ENCODE measurements at regions not wholly inside any gene's neighbourhood (a gene's known extent, or its start where the extent isn't known, plus 50 kb on each side); places are given as distances from the start of the nearest gene placed in this dataset.

DNA sequence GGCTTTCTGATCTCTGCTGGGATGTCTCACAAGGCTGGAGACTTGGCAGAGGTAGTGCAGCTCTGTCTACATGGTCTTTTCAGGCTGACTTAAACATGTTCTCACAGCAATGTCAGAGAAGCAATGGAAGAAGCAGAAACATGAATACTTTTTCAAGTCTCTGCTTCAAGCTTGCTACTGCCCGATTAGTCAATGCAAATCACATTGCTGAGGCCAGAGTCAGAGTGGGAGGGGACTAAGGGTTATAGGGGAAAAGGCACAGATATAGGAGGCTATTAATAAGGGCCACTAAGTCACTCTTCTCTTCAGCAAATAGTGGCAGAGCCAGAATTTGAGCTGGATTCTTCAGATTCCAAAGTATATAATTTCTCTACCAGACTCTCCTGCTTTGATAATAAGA, 390.5 kb downstream of the TMEM135 start:
- DNase-seq (ENCODE audit: low read depth) = no peak

DNA sequence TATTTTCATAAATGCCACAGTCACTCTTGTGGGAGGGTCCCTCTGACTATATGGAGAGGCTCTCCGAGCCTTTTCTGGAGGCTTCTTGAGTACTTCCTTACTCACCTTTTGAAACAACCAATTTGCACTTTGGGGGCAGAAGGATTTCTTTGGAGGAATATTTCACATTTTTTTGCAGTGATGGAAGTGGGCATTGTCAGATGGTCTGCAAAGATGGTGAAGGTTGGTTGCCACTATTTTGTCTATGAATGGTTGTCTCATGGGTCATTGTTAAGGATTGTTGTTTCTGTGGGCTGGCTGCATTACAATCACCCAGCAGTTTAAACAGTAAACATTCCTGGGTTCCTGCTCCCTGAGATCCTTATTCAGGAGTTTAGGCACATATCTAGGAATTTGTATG, 388.2 kb downstream of the TMEM135 start:
- DNase-seq (ENCODE audit: low read depth) = no peak

GRCh38 chr11:87425391-87425790, 387.7 kb downstream of the TMEM135 start:
- DNase-seq (ENCODE audit: low read depth) = no peak

DNA sequence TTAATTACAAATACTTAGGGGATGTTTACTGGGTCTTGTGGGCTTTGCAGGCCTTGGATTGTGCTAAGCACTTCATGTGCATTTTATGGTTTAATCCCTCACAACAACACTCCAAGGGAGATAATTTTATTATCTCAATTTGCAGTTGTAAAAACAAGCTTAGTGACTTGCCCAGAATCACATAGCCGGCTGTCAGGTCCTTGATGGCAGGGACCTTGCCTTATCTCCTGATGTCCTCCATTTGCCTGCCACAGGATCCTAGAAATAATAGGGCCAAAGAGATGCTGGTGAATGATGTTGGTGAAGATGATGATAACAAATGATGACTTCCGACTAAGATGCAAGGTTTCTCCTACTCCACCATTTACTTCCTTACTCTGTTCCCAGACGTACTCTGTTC, 385.4 kb downstream of the TMEM135 start:
- DNase-seq (ENCODE audit: low read depth) = no peak

DNA sequence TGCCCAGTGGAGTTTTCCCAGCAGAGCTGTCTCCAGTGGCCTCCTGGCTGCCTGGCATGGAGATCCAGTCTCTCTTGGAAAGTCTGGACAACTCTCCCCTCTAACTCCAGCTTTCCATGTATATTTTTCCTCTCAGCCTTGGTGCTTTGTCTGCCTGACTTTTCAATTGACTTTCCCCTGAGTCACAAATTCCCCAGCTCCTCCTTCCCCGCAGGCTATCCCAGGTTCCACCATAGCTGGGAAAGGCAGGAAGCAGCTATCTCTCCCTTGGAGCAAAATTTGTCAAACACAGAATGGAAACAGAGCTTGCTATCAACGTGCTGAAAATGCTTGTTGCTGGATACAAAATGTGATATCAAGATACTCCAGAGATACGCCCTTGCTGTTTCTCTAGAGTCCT, 384.8 kb downstream of the TMEM135 start:
- no peak for DNase-seq (ENCODE audit: low read depth)

GRCh38 chr11:87421422-87421821, 383.7 kb downstream of the TMEM135 start:
- DNase-seq (ENCODE audit: low read depth) = peak; percentile 78

DNA sequence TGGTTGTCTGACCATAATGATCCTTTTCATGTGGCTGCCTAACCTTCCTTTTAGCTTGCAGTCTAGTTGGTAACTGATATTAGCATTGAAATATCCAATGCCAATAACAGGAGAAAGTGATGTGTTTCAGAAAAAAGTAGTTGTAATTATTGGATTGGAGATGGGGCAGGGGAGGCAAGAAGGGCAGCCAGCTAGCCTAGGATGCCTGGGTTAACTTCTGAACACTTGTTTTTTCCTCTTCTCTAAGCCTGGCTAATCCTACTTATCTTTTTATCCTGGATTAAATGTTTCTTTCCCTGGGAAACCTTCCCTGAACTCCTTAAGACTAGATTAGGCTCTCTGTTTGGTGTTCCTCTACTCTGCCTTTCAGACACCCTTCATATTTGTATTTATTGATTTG, 380.2 kb downstream of the TMEM135 start:
- DNase-seq (ENCODE audit: low read depth) = no peak

DNA sequence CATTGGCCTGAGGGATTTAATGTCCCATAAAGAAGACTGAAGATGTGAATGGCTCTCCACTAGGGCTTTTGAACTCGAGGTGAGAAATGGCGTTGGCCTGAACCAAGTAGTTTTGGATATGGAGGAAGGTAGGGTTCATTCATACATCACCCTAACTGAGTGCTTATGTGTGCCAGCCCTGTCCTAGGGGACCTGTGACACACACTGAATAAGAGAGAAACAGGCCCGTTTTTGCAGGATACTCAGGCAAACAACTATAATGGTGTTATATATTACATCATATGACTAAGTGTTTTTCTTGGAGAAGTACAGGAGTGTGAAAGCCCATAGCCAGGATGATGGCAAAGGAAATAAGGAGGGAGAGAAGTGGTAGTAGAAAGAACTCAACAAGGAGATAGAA, 368.1 kb downstream of the TMEM135 start:
- no peak for DNase-seq (ENCODE audit: low read depth)

DNA sequence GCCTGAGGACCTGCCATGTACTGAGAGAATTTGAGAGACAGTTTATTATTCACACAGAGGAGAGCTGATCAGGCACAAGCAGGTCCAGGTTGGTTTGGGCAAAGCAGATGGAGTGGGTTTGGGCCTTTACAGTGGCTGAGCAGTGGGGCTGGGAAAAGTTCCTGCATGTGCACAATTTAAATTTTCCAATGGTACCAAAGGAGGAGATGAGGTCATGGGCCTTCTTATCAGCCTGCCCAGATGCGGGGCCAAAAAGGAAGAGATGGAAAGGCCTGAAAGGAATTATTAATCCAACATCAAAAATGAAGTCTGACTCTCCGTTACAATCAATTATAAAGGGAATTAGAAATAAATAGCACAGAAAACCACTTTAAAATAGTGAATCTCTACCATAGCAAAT, 367.6 kb downstream of the TMEM135 start:
- no peak for DNase-seq (ENCODE audit: low read depth)

DNA sequence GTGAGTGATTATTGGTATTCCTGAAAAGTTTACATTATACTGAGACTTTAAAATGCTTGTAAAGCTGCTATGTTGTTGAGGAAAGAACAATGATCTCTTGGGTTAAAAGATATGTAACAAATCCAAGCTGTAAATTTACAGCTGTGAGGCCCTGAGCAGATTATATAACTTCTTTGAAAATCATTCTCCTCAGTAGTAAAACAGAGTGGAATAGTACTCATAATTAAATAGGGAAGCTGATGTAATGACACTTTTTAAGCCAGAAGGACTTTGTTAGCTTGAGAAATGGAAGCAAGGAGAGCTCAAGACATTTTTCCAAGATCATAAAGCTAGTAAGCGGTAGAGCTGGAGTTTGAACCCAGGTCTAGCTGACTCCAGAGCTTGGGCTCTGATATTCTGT, 363.9 kb downstream of the TMEM135 start:
- DNase-seq (ENCODE audit: low read depth) = no peak

- DNase-seq (ENCODE audit: low read depth) = no peak
These were observed 361.6 kb downstream of the TMEM135 start for GRCh38 chr11:87399341-87399740.

DNA sequence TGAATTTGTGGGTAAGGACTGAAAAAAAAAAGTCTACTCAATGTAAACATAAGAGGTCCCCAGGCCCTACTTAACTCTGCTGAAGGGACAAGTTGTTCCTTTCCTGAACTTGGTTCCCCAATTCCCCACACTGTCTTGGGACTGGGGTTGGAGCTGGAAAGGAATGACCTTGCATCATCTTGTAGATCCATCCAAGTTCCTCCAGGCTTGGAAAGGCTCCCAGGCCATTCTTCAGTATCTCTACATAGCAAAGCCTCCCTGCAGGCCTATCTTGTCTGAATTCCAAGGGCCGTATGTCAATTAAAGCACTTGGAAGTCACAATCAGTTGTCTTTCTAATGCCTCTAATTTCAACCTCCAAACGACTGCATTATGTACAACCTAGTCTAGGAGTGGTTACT, 361.2 kb downstream of the TMEM135 start:
- no peak for DNase-seq (ENCODE audit: low read depth)

DNA sequence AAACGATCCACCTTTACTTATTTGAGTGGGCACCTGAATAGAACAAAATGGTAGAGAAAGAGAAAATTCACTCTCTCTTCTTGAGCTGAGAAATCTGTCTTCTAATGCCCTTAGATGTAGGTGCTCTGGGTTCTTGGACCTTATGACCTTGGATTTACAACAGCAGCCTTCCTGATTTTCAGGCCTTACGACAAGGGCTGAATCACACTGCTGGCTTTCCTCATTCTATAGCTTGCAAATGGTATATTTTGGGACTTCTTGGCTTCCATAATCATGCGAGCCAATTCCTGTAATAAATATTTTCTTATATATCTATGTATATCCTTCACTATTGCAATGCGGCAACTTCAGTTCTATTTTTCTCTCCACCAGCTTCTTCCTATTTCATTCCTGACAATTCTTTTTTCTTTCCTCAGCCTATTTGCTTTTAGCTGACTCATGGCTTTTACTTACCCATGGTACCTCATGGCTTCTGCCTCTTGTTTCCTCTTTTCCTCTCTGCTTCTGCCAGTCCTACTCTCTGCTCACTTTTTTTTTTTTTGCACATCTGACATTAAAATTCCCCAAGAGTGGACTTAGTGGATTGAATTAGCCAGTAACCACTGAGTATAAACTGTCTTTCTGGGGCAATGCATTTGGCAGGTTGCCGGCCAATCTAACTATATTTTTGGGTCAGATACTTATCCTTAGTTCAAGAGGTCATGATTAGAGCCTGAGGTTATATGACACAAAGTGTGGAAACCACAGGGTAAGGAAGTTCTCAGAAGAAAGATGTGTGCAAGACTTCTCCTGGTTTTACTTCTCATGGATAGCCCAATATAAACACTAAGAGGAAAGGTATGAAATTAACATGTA, 359.5 kb downstream of the TMEM135 start:
- DNase-seq (ENCODE audit: low read depth) = no peak

- DNase-seq (ENCODE audit: low read depth) = no peak
These were observed 357.2 kb downstream of the TMEM135 start for GRCh38 chr11:87394924-87395323.

DNA sequence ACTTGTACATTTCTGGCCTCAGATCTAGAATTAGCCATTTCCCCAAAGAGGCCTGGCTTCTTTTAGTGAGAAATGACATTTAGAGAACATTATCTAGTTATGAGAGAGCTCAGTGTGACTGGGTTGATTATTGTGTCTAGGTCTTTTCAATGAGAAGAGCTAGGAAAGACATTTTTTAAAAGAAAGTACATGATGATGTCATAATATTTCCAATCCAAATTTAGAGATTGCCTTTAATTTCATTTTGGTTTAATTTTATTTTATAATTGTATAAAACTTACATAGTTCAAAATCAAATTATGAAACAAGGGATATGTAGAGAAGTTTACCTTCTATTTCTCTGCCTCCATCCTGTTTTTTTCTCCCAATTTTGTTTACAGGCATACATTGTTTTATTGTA, 354.9 kb downstream of the TMEM135 start:
- DNase-seq (ENCODE audit: low read depth) = no peak

GRCh38 chr11:87391496-87391895, 353.8 kb downstream of the TMEM135 start:
- DNase-seq (ENCODE audit: low read depth) = no peak

- no peak for DNase-seq (ENCODE audit: low read depth)
These were observed 346.5 kb downstream of the TMEM135 start for GRCh38 chr11:87384078-87384729.

DNA sequence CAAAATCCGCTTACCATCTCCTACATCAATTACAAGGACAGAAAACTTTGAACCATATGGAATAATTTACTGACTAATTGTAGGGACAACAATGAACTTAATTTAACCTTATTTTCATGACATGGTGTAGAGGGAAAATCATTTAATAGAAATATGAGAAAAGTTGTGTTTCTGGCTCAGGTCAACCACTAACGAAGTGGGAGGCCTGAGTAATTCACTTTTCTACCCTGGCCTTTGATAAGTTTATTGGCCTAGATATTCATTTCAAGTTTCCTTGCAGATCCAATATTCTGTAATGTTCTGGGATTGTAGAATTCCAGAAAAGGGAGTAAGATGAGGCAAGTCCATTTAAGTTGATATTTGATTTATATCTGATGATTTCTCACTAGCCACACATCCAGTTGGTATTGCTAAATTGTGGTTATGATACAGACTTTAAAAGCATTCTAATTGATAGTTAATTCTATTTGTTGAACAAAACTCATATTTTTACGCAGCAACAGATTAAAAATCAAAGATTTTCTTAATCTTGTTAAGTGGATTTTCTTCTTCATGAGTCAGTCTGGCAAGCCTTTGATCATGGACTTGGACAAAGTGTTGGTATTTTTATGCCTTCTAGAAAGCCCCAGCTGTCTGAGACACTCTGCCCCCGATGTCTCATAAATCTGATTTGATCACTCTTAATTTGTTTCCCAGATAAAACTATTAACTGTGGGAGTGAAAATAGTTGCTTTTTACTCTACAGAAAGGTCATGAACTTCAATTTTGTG, 336.5 kb downstream of the TMEM135 start:
- no peak for DNase-seq (ENCODE audit: low read depth)

All from amniotic epithelial cell (primary cell).